GM23248 (cell line): ENCODE measurements at regions not wholly inside any gene's neighbourhood (a gene's known extent, or its start where the extent isn't known, plus 50 kb on each side); places are given as distances from the start of the nearest gene placed in this dataset.

Experiments
- EZH2 ChIP-seq: fragments of 200-600 bp; sonication (generic); IDR thresholded peaks from 2 replicates; pipeline ENCODE4 v1.6.1; 2018; ENCODE audit warnings: antibody characterized with exemption, mild to moderate bottlenecking; ENCODE audit not compliant: insufficient read depth, poor library complexity, severe bottlenecking
- EZH2phosphoT487 ChIP-seq: fragments of 200-600 bp; sonication (generic); IDR thresholded peaks from 2 replicates; pipeline ENCODE4 v1.6.1; 2018; ENCODE audit warnings: antibody characterized with exemption, moderate library complexity, mild to moderate bottlenecking, low read depth; ENCODE audit not compliant: insufficient read depth

- TF ChIP-seq EZH2phosphoT487 (no peak), EZH2 (no peak)
Measured at GRCh38 chr3:23664459-23664858, 141.3 kb upstream of the UBE2E1 start.
